GM12872 (cell line): ENCODE measurements at regions not wholly inside any gene's neighbourhood (a gene's known extent, or its start where the extent isn't known, plus 50 kb on each side); places are given as distances from the start of the nearest gene placed in this dataset.

Experiments used
- CTCF ChIP-seq: IDR thresholded peaks from 3 replicates; pipeline ENCODE4 v1.5.1; 2011; ENCODE audit warnings: low read depth, mild to moderate bottlenecking, low read length, moderate library complexity; ENCODE audit not compliant: insufficient read depth

DNA sequence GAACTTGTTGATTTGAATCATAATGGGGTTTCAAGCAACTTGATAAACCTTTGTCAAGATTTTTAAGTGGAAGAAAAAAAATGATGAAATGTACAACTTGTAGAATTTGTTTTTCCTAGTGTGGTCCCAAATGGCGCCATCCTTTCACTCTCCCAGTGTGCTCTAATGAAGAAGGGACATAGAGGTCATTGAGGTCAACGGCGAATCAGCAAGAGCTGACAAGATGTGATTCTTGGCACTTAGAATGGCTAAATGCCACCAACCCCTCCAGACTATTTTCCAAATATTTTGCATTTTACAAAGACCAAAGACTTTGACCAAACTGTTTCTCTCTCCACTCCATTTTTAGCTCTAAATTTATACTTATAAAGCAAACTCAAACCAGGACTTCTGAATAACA, 320.2 kb upstream of the MME start:
- no peak for TF ChIP-seq CTCF

- TF ChIP-seq CTCF = no peak
Observed at GRCh38 chr3:154758109-154758868, 321.8 kb upstream of the MME start.

DNA sequence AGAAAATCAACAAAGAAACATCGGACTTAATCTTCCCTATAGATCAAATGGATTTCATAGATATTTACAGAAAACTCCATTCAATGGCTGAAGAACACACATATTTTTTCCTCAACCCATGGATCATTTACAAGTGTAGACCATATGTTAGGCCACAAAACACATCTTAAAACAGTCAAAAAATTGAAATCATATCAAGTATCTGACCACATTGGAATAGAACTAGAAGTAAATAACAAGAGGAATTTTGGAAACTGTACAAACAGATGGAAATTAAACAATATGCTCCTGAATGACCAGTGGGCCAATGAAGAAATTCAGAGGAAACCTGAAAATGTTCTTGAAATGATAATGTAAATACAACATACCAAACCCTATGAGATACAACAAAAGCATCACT, 323.1 kb upstream of the GPR149 start:
- TF ChIP-seq CTCF = no peak

DNA sequence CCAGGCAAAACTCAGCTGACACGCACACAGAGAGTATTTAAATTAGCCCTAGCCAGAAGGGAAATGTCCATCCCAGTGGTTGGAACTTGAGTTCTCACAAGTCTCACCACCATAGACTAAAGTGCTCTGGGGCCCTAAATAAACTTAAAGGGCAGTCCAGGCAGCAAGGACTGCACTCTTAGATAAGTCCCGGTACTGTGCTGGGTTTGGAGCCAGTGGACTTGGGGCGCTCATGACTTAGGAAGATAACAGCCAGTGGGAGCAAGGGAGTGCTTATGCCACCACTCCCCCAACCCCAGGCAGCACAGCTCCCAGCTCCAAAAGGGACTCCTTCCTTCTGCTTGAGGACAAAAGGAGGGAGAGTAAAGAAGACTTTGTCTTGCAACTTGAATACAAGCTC, 319.5 kb upstream of the GPR149 start:
- TF ChIP-seq CTCF = no peak

DNA sequence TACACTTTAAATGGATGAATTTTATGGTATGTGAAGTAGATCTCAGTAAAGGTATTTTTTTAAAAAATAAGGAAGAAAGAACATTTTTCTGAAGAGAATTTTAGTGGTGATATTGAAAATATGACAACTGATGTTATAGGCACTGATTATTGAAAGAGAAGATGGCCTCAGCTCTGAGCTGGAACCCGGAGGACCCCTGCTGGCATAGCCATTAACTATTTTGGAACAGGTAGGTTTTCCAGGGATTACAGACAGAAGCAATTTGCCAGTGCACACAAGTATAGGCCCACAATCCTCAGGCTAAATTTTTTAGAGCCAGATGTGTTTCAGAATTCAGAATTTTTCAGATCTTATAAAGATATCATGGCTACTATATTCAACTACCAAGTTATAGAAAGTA, 315.9 kb upstream of the GPR149 start:
- no peak for TF ChIP-seq CTCF

DNA sequence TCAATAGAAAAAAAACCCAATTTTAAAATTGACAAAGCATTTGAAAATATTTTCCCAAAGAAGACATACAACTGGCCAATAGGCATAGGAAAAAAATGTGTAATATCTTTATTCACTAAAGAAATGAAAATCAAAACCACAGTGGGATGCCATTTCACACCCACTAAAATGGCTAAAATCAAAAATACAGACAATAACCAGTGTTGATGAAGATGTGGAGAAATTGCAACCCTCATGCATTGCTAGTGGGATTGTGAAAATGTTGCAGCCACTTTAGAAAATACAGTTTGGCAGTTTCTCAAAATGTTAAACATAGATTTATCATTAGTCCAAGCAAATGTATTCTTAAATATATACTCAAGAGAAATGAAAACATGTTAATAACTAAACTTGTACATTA, 315.1 kb upstream of the GPR149 start:
- no peak for TF ChIP-seq CTCF

DNA sequence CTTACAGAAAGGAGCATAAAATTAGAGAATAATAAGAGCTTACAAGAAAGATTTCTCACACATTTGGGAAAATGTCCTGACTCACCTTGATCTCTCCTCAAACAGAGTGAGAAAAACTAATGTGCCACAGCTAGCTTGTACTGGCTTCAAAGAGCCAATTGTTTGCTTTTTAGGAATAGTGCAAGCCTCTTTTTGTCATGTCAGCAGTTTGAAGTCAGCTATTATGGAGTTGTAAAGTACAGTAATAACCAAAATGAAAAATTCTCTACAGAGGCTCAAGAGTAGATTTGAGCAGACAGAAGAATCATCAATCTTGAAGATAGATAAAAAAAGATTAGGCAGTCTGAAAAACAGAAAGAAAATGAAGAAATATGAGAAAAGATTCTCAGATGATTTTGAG, 313.4 kb upstream of the GPR149 start:
- TF ChIP-seq CTCF = no peak
